GM21619 (cell line): ENCODE measurements at regions not wholly inside any gene's neighbourhood (a gene's known extent, or its start where the extent isn't known, plus 50 kb on each side); places are given as distances from the start of the nearest gene placed in this dataset.
"Not testable (repeated sequence)": the region's sequence is repeated elsewhere in the genome, so short reads cannot be mapped to it uniquely, and the experiment has no call there.

Experiments
- ATAC-seq: cut with Tn5 transposase; IDR thresholded peaks from one replicate; pipeline ENCODE4 v1.9.1; 2021; ENCODE audit not compliant: unreplicated experiment

- no peak for ATAC-seq
Observed at GRCh38 chr7:19537942-19538401, 170.9 kb downstream of the POLR1F start.

- ATAC-seq: no peak
Observed at GRCh38 chr7:19533266-19533665, 175.6 kb downstream of the POLR1F start.

GRCh38 chr7:19530852-19531251, 178.0 kb downstream of the POLR1F start:
- no peak for ATAC-seq

- no peak for ATAC-seq
Observed at GRCh38 chr7:19530261-19530660, 178.6 kb downstream of the POLR1F start.

GRCh38 chr7:19526639-19527038, 182.2 kb downstream of the POLR1F start:
- no peak for ATAC-seq

- no peak for ATAC-seq
Observed at GRCh38 chr7:19522486-19522885, 186.4 kb downstream of the POLR1F start.

GRCh38 chr7:19520392-19520791, 188.4 kb downstream of the POLR1F start:
- ATAC-seq: no peak

- ATAC-seq: no peak
Observed at GRCh38 chr7:19519443-19520021, 189.3 kb downstream of the POLR1F start.

- not testable (repeated sequence) for ATAC-seq
Observed at GRCh38 chr7:19517546-19517945, 191.3 kb downstream of the POLR1F start.

- no peak for ATAC-seq
Observed at GRCh38 chr7:19508821-19509220, 200.0 kb downstream of the POLR1F start.

GRCh38 chr7:19508124-19508523, 200.7 kb downstream of the POLR1F start:
- no peak for ATAC-seq

- ATAC-seq: peak; percentile 64
Observed at GRCh38 chr7:19491821-19492452, 216.9 kb downstream of the POLR1F start.

GRCh38 chr7:19491371-19491770, 217.5 kb downstream of the POLR1F start:
- ATAC-seq: no peak

- ATAC-seq: no peak
Observed at GRCh38 chr7:19489162-19489820, 219.5 kb downstream of the POLR1F start.

GRCh38 chr7:19488056-19488455, 220.8 kb downstream of the POLR1F start:
- no peak for ATAC-seq

GRCh38 chr7:19482628-19483027, 226.2 kb downstream of the POLR1F start:
- ATAC-seq: no peak

- ATAC-seq: no peak
Observed at GRCh38 chr7:19480383-19480782, 228.5 kb downstream of the POLR1F start.

GRCh38 chr7:19470031-19470430, 238.8 kb downstream of the POLR1F start:
- no peak for ATAC-seq

- no peak for ATAC-seq
Observed at GRCh38 chr7:19465861-19466260, 243.0 kb downstream of the POLR1F start.

- ATAC-seq: no peak
Observed at GRCh38 chr7:19464751-19465150, 244.1 kb downstream of the POLR1F start.

GRCh38 chr7:19464241-19464640, 244.6 kb downstream of the POLR1F start:
- no peak for ATAC-seq

- no peak for ATAC-seq
Observed at GRCh38 chr7:19463581-19463980, 245.3 kb downstream of the POLR1F start.
